ENCODE measurements at regions not wholly inside any gene's neighbourhood (a gene's known extent, or its start where the extent isn't known, plus 50 kb on each side); places are given as distances from the start of the nearest gene placed in this dataset.

DNA sequence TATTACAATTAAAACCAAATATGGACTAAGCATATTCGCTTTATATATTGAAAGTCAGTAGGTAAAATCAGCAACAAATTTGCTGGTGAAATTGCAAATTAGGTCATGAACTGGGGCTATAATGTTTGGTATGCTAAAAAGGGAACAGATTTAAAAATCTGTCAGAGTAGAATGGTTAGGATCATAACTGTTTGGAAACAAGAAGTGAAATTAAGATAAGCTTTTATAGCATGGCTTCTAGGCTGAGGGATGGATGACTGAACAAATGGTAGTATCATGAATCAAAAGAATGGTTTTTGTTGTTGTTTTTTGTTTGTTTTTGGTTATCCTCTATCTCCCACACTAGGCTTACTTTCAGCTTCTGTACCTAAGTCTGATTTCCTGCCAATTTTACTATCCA, 1090.4 kb downstream of the PCDH9 start:
- no peak for TF ChIP-seq POLR2A (IDR thresholded peaks at IDR 0.05)
- TF ChIP-seq, protein P1, sequence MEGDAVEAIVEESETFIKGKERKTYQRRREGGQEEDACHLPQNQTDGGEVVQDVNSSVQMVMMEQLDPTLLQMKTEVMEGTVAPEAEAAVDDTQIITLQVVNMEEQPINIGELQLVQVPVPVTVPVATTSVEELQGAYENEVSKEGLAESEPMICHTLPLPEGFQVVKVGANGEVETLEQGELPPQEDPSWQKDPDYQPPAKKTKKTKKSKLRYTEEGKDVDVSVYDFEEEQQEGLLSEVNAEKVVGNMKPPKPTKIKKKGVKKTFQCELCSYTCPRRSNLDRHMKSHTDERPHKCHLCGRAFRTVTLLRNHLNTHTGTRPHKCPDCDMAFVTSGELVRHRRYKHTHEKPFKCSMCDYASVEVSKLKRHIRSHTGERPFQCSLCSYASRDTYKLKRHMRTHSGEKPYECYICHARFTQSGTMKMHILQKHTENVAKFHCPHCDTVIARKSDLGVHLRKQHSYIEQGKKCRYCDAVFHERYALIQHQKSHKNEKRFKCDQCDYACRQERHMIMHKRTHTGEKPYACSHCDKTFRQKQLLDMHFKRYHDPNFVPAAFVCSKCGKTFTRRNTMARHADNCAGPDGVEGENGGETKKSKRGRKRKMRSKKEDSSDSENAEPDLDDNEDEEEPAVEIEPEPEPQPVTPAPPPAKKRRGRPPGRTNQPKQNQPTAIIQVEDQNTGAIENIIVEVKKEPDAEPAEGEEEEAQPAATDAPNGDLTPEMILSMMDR (IDR thresholded peaks at IDR 0.05), result no peak
- H3K27ac ChIP-seq, result no peak overlapping the region
- intact Hi-C loops (cut with DNase I), result no loop called here
- no peaks in the 10 kb centered on the region for H3K9me3 ChIP-seq
- H3K4me1 ChIP-seq, result no peaks in the 10 kb centered on the region
- no peak overlapping the region for H3K4me3 ChIP-seq
- WGBS, 2 donors, result 0 to 96% methylated on average over 1 of the region's 1 CpG
- H3K36me3 ChIP-seq, result no peaks in the 10 kb centered on the region
- H3K27me3 ChIP-seq, result no peaks in the 10 kb centered on the region
- no peak for DNase-seq

GRCh38 chr13:66139250-66139649, 1090.9 kb downstream of the PCDH9 start:
- WGBS, 2 donors, result 60% methylated on average over 3 of the region's 3 CpGs
- no peak overlapping the region for H3K4me3 ChIP-seq
- no peaks in the 10 kb centered on the region for H3K9me3 ChIP-seq
- no peaks in the 10 kb centered on the region for H3K27me3 ChIP-seq
- no peak for DNase-seq
- no peaks in the 10 kb centered on the region for H3K36me3 ChIP-seq
- H3K4me1 ChIP-seq, result no peaks in the 10 kb centered on the region
- no peak overlapping the region for H3K27ac ChIP-seq
- intact Hi-C loops (cut with DNase I), result no loop called here
- TF ChIP-seq POLR2A (IDR thresholded peaks at IDR 0.05), result no peak
- TF ChIP-seq, protein P1 (IDR thresholded peaks at IDR 0.05), result no peak

DNA sequence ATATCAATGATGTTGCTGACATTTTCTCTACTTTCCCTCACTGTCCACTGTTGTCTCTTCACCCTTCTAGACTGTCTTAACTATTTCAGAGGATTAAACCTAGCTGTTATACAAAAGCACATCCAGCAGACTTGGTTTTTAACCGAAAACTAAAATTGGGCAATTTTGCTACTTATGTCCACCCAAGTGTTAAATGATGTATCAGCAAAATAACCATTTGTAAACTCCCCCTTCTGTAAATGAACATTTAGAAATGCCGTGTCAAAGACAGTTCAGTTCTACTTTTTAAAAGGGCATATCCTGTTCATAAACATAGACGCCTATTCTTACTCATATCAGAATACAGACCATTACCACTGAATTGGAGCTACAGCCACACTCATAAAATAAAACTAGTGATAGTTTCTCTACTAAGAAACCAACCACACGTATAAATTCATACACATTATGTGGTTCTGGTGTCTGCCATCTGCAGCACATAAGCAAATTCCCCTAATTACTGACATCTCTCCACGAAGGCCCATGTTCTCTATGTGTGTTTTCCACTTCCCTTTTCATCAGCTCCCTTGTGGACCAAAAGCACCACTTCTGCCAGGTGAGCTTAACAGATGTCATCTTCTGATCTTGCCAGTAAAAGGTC, 1091.8 kb downstream of the PCDH9 start:
- 53 to 66% methylated on average over 5 of the region's 5 CpGs for WGBS, 2 donors
- H3K4me3 ChIP-seq, result no peak overlapping the region
- no peak for DNase-seq
- no peak overlapping the region for H3K27ac ChIP-seq
- H3K9me3 ChIP-seq, result no peaks in the 10 kb centered on the region
- H3K4me1 ChIP-seq, result no peaks in the 10 kb centered on the region
- TF ChIP-seq, protein P1 (IDR thresholded peaks at IDR 0.05), result no peak
- TF ChIP-seq POLR2A (IDR thresholded peaks at IDR 0.05), result no peak
- intact Hi-C loops (cut with DNase I), result no loop called here
- H3K36me3 ChIP-seq, result no peaks in the 10 kb centered on the region
- no peaks in the 10 kb centered on the region for H3K27me3 ChIP-seq

DNA sequence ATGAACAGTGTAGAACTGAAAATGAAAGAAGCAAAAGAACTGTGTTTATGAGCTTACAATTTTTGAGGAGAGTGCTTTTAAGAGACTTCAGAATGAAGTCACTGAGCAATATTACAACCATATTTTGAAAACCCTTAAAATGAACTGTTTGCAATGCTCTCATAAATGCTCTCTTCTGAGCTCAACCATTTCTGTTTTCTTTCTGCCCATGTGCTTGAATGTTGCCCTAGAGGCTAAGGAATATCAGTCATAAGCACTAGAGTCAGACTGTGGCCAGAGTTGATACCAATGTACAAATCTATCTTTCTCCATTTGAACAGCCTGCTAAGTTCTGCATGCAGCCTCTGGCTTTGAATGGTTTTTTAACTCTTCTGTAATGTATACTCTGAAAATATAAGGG, 1092.8 kb downstream of the PCDH9 start:
- H3K4me1 ChIP-seq, result no peaks in the 10 kb centered on the region
- no peak overlapping the region for H3K27ac ChIP-seq
- no peak for DNase-seq
- no peaks in the 10 kb centered on the region for H3K27me3 ChIP-seq
- TF ChIP-seq, protein P1 (IDR thresholded peaks at IDR 0.05), result no peak
- TF ChIP-seq POLR2A (IDR thresholded peaks at IDR 0.05), result no peak
- no peaks in the 10 kb centered on the region for H3K9me3 ChIP-seq
- intact Hi-C loops (cut with DNase I), result no loop called here
- no peak overlapping the region for H3K4me3 ChIP-seq
- H3K36me3 ChIP-seq, result no peaks in the 10 kb centered on the region

- WGBS, 2 donors, result 82 to 87% methylated on average over 4 of the region's 4 CpGs
- DNase-seq, result no peak
- no peaks in the 10 kb centered on the region for H3K27me3 ChIP-seq
- H3K4me3 ChIP-seq, result no peak overlapping the region
- H3K36me3 ChIP-seq, result no peaks in the 10 kb centered on the region
- H3K9me3 ChIP-seq, result no peaks in the 10 kb centered on the region
- TF ChIP-seq, protein P1 (IDR thresholded peaks at IDR 0.05), result no peak
- no peak for TF ChIP-seq POLR2A (IDR thresholded peaks at IDR 0.05)
- no peaks in the 10 kb centered on the region for H3K4me1 ChIP-seq
- intact Hi-C loops (cut with DNase I), result no loop called here
- H3K27ac ChIP-seq, result no peak overlapping the region
These were observed 1101.4 kb downstream of the PCDH9 start for GRCh38 chr13:66128692-66129269.
